Activated CD4-positive, alpha-beta T cell treated with anti-CD3 and anti-CD28 coated beads, Interleukin-2, amount 10 ng/mL, durations not matched to agents 7 days and 5 days (primary cell): ENCODE measurements at regions not wholly inside any gene's neighbourhood (a gene's known extent, or its start where the extent isn't known, plus 50 kb on each side); places are given as distances from the start of the nearest gene placed in this dataset.

Experiments
- CTCF ChIA-PET: fragments of 350-600 bp; sonication (Branson Sonifier 250); formaldehyde crosslinking; loops from one replicate; lab custom pipeline; 2021; ENCODE audit warnings: antibody characterized with exemption; lab: Charles Lee
- POLR2A ChIA-PET: fragments of 350-600 bp; sonication (Branson Sonifier 250); formaldehyde crosslinking; loops from one replicate; lab custom pipeline; 2021; ENCODE audit warnings: antibody characterized with exemption; lab: Charles Lee
- DNase-seq: peaks from one replicate; pipeline ENCODE4 v3.0.0-alpha.2; 2020
- H3K27ac Mint-ChIP-seq: one replicate; pipeline ENCODE4 v1.8.0; 2021; ENCODE audit warnings: mild to moderate bottlenecking, moderate library complexity, mixed read lengths
- H3K27me3 Mint-ChIP-seq: one replicate; pipeline ENCODE4 v1.8.0; 2021; ENCODE audit warnings: mixed read lengths
- H3K36me3 Mint-ChIP-seq: one replicate; pipeline ENCODE4 v1.8.0; 2021; ENCODE audit warnings: low read depth, mixed read lengths
- H3K4me1 Mint-ChIP-seq: one replicate; pipeline ENCODE4 v1.8.0; 2021; ENCODE audit warnings: mixed read lengths
- H3K4me3 Mint-ChIP-seq: one replicate; pipeline ENCODE4 v1.8.0; 2021; ENCODE audit warnings: mild to moderate bottlenecking, moderate library complexity, mixed read lengths
- H3K9me3 Mint-ChIP-seq: one replicate; pipeline ENCODE4 v1.8.0; 2021; ENCODE audit warnings: mixed read lengths

DNA sequence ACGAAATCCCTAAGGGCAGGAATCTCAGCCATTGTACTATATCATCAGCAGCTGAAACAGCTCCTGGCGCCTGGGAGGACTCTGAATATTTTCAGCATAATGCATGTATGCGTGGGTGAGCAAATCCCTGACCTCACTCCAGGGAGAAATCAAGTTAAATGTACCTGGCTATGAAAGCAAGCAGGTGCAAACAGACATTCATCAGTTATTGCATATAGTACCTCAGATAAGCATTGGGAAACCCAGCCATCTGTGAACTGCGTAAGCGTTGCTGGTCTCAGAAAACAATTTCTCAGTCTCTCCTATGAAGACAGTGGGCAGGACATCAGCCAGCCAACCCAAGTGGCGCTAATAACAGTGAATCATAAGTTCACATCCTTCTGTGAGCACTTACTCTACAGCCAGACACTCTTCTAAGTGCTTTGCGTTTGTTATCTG, 622.6 kb downstream of the EPM2A start:
- H3K4me3 Mint-ChIP-seq = no peak overlapping the region
- H3K36me3 Mint-ChIP-seq = no peaks in the 10 kb centered on the region
- H3K4me1 Mint-ChIP-seq = no peaks in the 10 kb centered on the region
- H3K27me3 Mint-ChIP-seq = peaks cover 6% of the 10 kb centered on the region
- H3K27ac Mint-ChIP-seq = no peak overlapping the region
- DNase-seq = no peak
- no peaks in the 10 kb centered on the region for H3K9me3 Mint-ChIP-seq
- ChIA-PET POLR2A (no interaction called here), CTCF (no interaction called here)

- Mint-ChIP-seq H3K4me1 (no peaks in the 10 kb centered on the region), H3K27me3 (peaks cover 6% of the 10 kb centered on the region), H3K9me3 (no peaks in the 10 kb centered on the region), H3K4me3 (no peak overlapping the region), H3K36me3 (no peaks in the 10 kb centered on the region), H3K27ac (no peak overlapping the region)
- POLR2A ChIA-PET = no interaction called here
- no peak for DNase-seq
- CTCF ChIA-PET = no interaction called here
Measured at GRCh38 chr6:145115638-145116037, 619.7 kb downstream of the EPM2A start.

- Mint-ChIP-seq H3K9me3 (no peaks in the 10 kb centered on the region), H3K27me3 (peaks cover 6% of the 10 kb centered on the region), H3K27ac (no peak overlapping the region), H3K4me3 (no peak overlapping the region), H3K36me3 (no peaks in the 10 kb centered on the region), H3K4me1 (no peaks in the 10 kb centered on the region)
- ChIA-PET POLR2A (no interaction called here), CTCF (no interaction called here)
- DNase-seq = no peak
Measured at GRCh38 chr6:145116591-145117178, 618.6 kb downstream of the EPM2A start.

DNA sequence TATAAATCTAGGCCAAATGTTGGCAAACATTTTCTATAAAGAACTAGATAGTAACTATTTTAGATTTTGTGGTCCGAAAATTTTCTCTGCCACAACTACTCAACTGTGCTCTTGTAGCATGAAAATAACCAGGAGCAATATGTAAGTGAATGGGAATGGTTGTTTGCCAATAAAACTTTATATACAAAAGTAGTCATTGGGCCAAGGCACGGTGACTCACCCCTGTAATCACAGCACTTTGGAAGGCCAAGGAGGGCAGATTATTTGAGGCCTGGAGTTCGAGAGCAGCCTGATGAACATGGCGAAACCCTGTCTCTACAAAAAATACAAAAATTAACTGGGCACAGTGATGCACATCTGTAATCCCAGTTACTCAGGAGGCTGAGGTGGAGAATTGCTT, 617.1 kb downstream of the EPM2A start:
- DNase-seq = no peak
- Mint-ChIP-seq H3K9me3 (no peaks in the 10 kb centered on the region), H3K36me3 (no peaks in the 10 kb centered on the region), H3K4me1 (no peaks in the 10 kb centered on the region), H3K4me3 (no peak overlapping the region), H3K27ac (no peak overlapping the region), H3K27me3 (peaks cover 5% of the 10 kb centered on the region)
- ChIA-PET CTCF (no interaction called here), POLR2A (no interaction called here)

DNA sequence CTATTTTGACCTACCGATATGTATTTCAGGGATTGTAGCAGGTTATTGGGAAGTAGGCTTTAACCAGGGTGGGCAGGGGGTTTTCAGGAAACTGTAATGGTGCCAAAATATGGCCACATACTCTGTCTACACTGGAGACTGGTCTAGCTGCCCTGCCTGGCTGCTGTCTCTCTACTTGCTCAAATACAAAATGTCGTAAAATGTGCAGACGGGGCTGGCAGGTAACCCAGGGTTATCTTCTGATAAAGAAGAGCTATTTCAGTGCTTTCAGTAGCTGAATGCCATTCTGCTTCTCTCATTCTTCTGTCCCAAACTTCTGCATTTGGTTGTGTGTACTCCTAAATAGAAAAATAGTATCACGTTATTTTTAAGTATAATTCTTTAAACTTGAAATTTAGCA, 616.2 kb downstream of the EPM2A start:
- no peaks in the 10 kb centered on the region for H3K4me1 Mint-ChIP-seq
- H3K9me3 Mint-ChIP-seq = no peaks in the 10 kb centered on the region
- no peak overlapping the region for H3K4me3 Mint-ChIP-seq
- H3K27me3 Mint-ChIP-seq = peaks cover 5% of the 10 kb centered on the region
- ChIA-PET POLR2A (no interaction called here), CTCF (no interaction called here)
- DNase-seq = no peak
- H3K36me3 Mint-ChIP-seq = no peaks in the 10 kb centered on the region
- H3K27ac Mint-ChIP-seq = no peak overlapping the region

GRCh38 chr6:145132709-145133108, 602.6 kb downstream of the EPM2A start:
- peaks cover 5% of the 10 kb centered on the region for H3K27me3 Mint-ChIP-seq
- H3K27ac Mint-ChIP-seq = no peak overlapping the region
- CTCF ChIA-PET = no interaction called here
- POLR2A ChIA-PET = no interaction called here
- H3K4me1 Mint-ChIP-seq = no peaks in the 10 kb centered on the region
- no peaks in the 10 kb centered on the region for H3K9me3 Mint-ChIP-seq
- DNase-seq = no peak
- H3K36me3 Mint-ChIP-seq = no peaks in the 10 kb centered on the region
- no peak overlapping the region for H3K4me3 Mint-ChIP-seq

DNA sequence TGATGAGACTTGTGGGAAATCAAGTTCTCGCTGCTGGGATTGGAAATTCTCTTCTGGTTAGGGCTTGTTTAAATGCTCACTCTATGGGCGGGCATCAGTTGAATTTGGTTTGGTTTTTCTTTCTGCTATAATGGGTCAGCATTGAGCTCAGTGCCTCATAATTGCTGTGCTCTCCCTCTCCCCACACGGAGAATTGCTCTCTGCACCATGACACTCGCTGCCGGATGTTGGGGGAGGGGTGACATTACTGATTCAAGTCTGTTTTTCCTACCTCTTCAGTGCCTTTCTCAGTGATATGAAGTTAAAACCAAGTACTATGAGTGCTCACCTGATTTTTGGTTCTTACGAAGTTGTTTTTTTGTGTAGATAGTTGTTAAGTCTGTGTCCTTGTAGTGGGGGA, 599.6 kb downstream of the EPM2A start:
- ChIA-PET CTCF (no interaction called here), POLR2A (no interaction called here)
- no peak for DNase-seq
- H3K4me1 Mint-ChIP-seq = no peaks in the 10 kb centered on the region
- peaks cover 5% of the 10 kb centered on the region for H3K27me3 Mint-ChIP-seq
- H3K9me3 Mint-ChIP-seq = no peaks in the 10 kb centered on the region
- H3K4me3 Mint-ChIP-seq = no peak overlapping the region
- H3K36me3 Mint-ChIP-seq = no peaks in the 10 kb centered on the region
- H3K27ac Mint-ChIP-seq = no peak overlapping the region

DNA sequence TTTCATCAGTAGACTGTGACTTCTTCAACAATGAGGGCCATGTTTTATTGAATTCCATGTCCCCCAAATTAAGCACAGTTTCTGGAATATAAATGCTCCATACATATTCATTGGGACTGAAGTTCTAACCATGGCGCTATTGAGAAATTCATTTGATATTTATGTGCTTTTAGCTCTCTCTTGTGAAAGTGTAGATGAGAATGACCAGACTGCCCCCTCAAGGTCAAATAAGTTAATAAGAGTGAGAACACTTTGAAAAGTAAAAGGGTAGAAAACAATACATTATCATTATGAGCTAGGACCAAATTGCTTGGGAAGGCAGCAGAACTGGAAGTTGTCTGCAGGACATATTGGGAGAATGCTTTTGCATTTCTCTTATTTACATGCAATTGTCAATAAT, 597.9 kb downstream of the EPM2A start:
- Mint-ChIP-seq H3K4me3 (no peak overlapping the region), H3K27me3 (peaks cover 3% of the 10 kb centered on the region), H3K4me1 (no peaks in the 10 kb centered on the region), H3K27ac (no peak overlapping the region), H3K9me3 (no peaks in the 10 kb centered on the region), H3K36me3 (no peaks in the 10 kb centered on the region)
- no peak for DNase-seq
- CTCF ChIA-PET = interaction anchor here (1.0 kb wide), 1 partner anchor 8 kb away, joined by 3 read pairs; no protein-coding TSS in a partner anchor
- POLR2A ChIA-PET = no interaction called here

- no peak overlapping the region for H3K27ac Mint-ChIP-seq
- H3K27me3 Mint-ChIP-seq = peaks cover 3% of the 10 kb centered on the region
- no peak overlapping the region for H3K4me3 Mint-ChIP-seq
- no peaks in the 10 kb centered on the region for H3K9me3 Mint-ChIP-seq
- ChIA-PET POLR2A (no interaction called here), CTCF (no interaction called here)
- H3K4me1 Mint-ChIP-seq = no peaks in the 10 kb centered on the region
- no peaks in the 10 kb centered on the region for H3K36me3 Mint-ChIP-seq
- no peak for DNase-seq
Measured at GRCh38 chr6:145138469-145139139, 596.7 kb downstream of the EPM2A start.

DNA sequence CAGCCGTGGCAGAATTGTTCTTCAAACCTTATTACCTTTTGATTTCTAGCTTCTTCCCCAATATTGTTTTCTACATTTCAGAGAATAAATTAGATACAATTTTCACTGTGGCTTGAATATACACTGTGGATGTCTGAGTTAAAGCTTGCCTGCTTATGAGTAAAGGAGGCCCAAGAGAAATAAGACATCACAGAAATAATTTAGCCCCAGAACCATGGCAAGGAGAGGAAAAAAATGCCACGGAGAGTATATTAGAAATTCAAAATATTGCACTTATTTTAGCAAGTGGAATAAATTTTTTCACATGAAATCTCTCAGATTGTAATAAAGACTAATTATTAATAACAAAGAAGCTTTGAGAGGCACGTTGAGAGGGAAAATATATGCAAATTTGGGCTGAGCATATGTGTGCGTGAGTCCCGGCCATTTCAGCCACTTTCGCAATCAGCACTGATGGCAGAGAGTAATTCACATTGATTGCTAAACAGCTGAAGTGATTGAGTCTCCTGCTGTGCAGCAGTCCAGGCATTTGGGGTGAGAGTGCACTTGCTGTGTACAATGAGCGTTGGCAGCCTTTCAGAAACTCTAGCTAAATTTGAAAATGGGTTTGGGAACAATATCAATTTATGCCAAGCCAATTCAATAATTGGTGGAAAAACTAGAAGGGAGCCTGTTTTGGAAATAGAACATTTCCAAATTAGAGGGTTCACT, 596.0 kb downstream of the EPM2A start:
- Mint-ChIP-seq H3K4me1 (no peaks in the 10 kb centered on the region), H3K4me3 (no peak overlapping the region), H3K27ac (no peak overlapping the region), H3K36me3 (no peaks in the 10 kb centered on the region), H3K27me3 (peaks cover 3% of the 10 kb centered on the region), H3K9me3 (no peaks in the 10 kb centered on the region)
- no peak for DNase-seq
- POLR2A ChIA-PET = no interaction called here
- CTCF ChIA-PET = no interaction called here

DNA sequence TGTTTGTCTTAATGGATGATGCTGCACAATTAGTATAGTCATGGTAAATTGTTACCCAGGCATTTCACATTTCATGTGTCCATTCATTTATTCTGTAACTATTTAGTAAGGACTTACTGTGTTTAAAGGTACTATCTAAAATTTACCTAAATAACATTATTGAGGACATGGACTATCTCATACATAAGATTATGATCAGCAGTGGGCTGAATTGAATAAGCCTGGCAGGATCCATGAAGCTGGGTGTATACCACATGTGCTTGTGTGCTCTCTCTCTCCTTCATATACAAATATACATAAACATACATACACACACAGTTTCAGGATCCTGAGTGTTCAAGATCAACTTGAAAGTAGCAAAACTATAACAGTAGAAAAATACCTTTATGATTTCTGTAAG, 595.4 kb downstream of the EPM2A start:
- DNase-seq = no peak
- ChIA-PET CTCF (no interaction called here), POLR2A (no interaction called here)
- Mint-ChIP-seq H3K27ac (no peak overlapping the region), H3K4me1 (no peaks in the 10 kb centered on the region), H3K27me3 (peaks cover 3% of the 10 kb centered on the region), H3K36me3 (no peaks in the 10 kb centered on the region), H3K9me3 (no peaks in the 10 kb centered on the region), H3K4me3 (no peak overlapping the region)

GRCh38 chr6:145141572-145141971, 593.7 kb downstream of the EPM2A start:
- DNase-seq = no peak
- Mint-ChIP-seq H3K27ac (no peak overlapping the region), H3K4me3 (no peak overlapping the region), H3K36me3 (no peaks in the 10 kb centered on the region), H3K9me3 (no peaks in the 10 kb centered on the region), H3K4me1 (no peaks in the 10 kb centered on the region), H3K27me3 (peaks cover 2% of the 10 kb centered on the region)
- CTCF ChIA-PET = interaction anchor here (0.8 kb wide), 1 partner anchor 21 kb away, joined by 3 read pairs; no protein-coding TSS in a partner anchor
- POLR2A ChIA-PET = no interaction called here

DNA sequence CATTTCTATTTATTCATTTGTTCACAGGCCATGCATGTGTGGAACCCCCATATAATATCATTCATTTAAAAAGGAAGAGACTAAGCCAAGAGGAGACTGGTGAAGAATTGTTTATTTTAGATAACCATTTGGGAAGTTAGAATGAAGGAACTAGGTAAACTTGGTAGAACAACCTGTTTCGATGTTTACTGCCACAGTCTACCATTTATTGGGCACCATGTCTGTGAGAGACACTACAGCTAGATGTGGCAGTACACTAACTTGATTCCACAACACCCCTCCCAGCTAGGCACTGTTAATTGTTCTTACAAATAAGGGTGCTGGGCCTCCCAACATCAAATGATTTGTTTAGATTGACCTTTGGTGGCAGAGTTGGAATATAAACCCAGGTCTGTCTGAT, 592.4 kb downstream of the EPM2A start:
- no peak for DNase-seq
- H3K9me3 Mint-ChIP-seq = no peaks in the 10 kb centered on the region
- no peak overlapping the region for H3K4me3 Mint-ChIP-seq
- CTCF ChIA-PET = no interaction called here
- H3K27ac Mint-ChIP-seq = no peak overlapping the region
- no peaks in the 10 kb centered on the region for H3K27me3 Mint-ChIP-seq
- POLR2A ChIA-PET = no interaction called here
- no peaks in the 10 kb centered on the region for H3K36me3 Mint-ChIP-seq
- H3K4me1 Mint-ChIP-seq = no peaks in the 10 kb centered on the region
